22Rv1 (cell line): ENCODE measurements at regions not wholly inside any gene's neighbourhood (a gene's known extent, or its start where the extent isn't known, plus 50 kb on each side); places are given as distances from the start of the nearest gene placed in this dataset.

Experiments used
- H3K27ac ChIP-seq: fragments of 450-650 bp; 2 replicates; pipeline ENCODE4 v1.5.1; 2017
- CTCF ChIP-seq: fragments of 450-650 bp; IDR thresholded peaks from 2 replicates; pipeline ENCODE4 v1.5.1; 2017; ENCODE audit warnings: mild to moderate bottlenecking
- ZFX ChIP-seq: fragments of 450-650 bp; IDR thresholded peaks from 2 replicates; pipeline ENCODE4 v1.6.1; 2017; ENCODE audit warnings: antibody characterized with exemption, borderline replicate concordance

DNA sequence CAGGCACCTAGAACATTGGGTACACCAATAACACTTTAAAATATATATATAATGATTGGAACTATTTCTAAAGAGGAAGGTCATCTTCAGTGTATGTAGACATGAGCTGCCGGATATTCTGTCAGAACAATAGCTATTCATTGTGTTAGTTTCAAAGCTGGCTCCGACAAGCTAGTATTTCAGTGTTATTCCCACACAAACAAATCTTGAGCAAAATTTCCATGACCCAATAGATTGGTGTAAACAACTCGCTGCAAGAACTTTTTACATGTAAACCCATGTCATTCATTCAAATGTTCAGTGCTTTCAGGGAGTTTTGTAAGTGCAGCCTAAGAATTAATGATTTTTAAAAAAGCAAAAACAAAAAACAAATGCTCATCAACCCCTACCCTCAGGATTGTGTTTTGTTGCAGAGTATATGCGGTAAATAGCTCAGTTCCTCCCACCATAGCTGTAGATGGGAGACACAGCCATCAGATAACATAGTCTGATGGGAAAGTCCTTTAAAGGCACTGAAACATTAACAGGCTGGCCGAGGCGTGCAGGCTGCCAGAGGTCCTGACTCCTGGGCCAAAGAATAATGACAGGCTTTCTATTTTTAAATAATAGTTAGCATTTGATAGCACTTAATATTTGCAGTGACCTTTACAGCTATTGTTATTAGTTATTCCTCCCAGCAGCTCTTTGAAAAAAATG lies 150.3 kb upstream of the ARHGAP5 start:
- TF ChIP-seq ZFX (no peak), CTCF (no peak)
- no peak overlapping the region for H3K27ac ChIP-seq

GRCh38 chr14:31927348-31927832 lies 149.7 kb upstream of the ARHGAP5 start:
- no peak overlapping the region for H3K27ac ChIP-seq
- TF ChIP-seq CTCF (no peak), ZFX (no peak)

- no peak for TF ChIP-seq ZFX
- no peak for TF ChIP-seq CTCF
Observed at GRCh38 chr14:31930070-31930469, 147.0 kb upstream of the ARHGAP5 start.

DNA sequence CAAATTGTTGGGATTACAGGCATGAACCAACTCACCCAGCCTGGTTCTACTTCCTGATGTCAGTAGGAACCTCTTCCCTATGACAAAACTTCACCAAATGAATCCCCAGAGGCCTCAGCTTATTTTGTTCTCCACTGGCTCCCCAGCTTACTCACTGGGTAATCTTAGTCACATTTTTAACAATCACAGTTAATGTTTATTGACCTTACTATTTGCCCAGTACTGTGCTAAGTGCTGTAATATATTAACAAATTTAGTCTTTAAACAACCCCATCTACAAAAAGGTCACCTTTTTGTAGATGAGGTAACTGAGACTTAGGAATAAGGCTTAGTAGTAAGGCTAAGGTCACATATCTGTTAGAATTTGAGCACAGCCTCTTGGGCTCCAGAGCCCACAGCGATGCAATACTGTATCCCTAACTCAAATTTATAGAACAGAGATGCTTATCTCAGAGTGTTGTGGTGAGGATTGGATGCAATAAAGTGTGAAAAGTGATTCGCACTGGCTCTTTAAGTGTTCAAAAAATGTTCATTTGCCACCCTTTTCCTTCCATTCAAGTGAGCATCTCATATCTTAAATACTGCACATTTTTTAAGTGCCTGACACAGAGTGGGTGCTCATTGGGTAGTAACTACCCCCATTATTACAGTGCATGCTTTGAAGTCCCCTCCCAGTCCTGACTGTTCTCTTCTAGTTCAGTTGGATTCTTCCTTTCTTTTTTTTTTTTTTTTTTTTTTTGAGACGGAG lies 146.4 kb upstream of the ARHGAP5 start:
- H3K27ac ChIP-seq: no peak overlapping the region
- TF ChIP-seq ZFX: no peak
- no peak for TF ChIP-seq CTCF

More at GRCh38 chr14:31930070-31930469, 147.0 kb upstream of the ARHGAP5 start:
- no peak overlapping the region for H3K27ac ChIP-seq

DNA sequence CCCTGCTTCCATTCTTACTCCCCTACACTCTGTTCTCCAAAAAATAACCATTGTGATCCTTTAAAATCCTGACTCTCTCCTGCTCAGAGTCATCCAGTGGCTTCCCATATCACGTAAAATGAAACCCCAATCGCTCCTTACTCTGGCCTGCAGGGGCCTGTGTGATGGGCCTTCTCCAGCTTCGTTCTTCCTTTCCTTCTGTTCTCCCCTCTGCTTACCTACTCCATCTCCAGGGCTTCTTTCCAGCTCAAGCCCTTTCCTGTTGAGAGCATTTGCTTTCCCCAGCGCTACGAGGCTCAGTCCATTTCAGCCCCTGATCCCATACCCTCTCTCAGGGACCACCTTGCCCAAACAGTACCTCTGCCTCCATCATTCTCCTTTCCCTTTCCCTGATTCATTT lies 144.4 kb upstream of the ARHGAP5 start:
- no peak overlapping the region for H3K27ac ChIP-seq
- TF ChIP-seq ZFX (no peak), CTCF (no peak)

DNA sequence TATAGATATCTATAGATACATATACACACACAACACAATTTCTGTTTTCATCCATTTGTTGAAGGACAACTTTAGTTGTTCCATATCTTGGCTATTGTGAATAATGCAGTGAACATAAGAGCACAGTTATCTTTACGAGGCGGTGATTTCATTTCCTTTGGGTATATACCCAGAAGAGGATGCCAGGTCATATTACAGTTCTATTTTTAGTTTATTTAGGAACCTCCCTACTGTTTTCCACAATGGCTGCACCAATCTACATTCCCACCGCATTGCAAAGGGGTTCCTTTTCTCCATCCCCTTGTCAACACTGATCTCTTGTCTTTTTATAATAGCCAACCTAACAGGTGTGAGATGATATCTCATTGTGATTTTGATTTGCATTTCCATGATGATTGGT lies 143.4 kb upstream of the ARHGAP5 start:
- TF ChIP-seq ZFX: no peak
- no peak for TF ChIP-seq CTCF
- H3K27ac ChIP-seq: no peak overlapping the region

DNA sequence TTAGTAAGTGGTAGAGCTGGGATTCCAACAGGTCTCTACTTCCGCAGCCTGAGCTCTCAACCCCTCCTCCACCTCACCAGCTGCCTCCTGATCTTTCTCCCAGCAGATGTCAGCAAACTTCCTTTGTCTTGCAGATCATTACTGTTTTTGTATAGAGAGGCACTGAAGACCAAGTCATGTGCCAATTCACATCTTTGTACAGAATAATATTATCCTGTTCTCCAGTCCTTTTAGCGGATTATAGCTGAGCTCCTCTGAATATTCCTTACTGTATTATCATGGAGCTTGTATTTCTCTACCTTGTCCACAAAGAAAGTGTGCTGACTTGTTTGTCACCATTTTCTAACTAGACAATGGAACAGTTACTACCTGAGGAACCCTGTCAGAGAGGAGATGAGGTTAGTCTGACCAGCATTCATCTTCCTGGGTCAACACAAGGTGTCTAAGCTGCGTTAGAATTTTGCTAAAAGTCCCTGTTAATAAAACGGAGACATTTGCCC lies 142.3 kb upstream of the ARHGAP5 start:
- H3K27ac ChIP-seq: no peak overlapping the region
- TF ChIP-seq ZFX: no peak
- TF ChIP-seq CTCF: peak; percentile 29
